IMR-90 (cell line): ENCODE measurements at regions not wholly inside any gene's neighbourhood (a gene's known extent, or its start where the extent isn't known, plus 50 kb on each side); places are given as distances from the start of the nearest gene placed in this dataset.

ENCODE experiments used
- ATAC-seq: fragments of 200-7000 bp; cut with Tn5 transposase; 2 replicates; pipeline ENCODE4 v1.9.1; 2020; ENCODE audit warnings: low read depth, mild to moderate bottlenecking, moderate library complexity
- BruUV-seq: library from RNA; stranded (reverse); fragments of 400-500 nt; replicated peaks from 2 replicates; lab custom pipeline; 2021; lab: Mats Ljungman, UMichigan
- CTCF ChIA-PET: fragments of 300-600 bp; formaldehyde crosslinking; extraction: SDS; loops from one replicate; lab custom pipeline; 2021; ENCODE audit warnings: antibody characterized with exemption; lab: Yijun Ruan, JAX
- POLR2A ChIA-PET: fragments of 300-600 bp; sonication (Branson Sonifier 250); formaldehyde crosslinking; loops from one replicate; lab custom pipeline; 2022; ENCODE audit warnings: antibody characterized with exemption; ENCODE audit not compliant: unreplicated experiment; lab: Charles Lee
- DNase-seq: peaks from one replicate; pipeline ENCODE4 v3.0.0; 2013
- H2AFZ ChIP-seq: replicated peaks from 2 replicates; pipeline ENCODE3; 2013; ENCODE audit warnings: low read length, mild to moderate bottlenecking; ENCODE audit not compliant: poor library complexity
- H2AK5ac ChIP-seq: 2 replicates; pipeline ENCODE4 v1.6.1; 2013; ENCODE audit warnings: low read depth, low read length, inconsistent platforms
- H2AK9ac ChIP-seq: replicated peaks from 2 replicates; pipeline ENCODE3; 2013; ENCODE audit warnings: mild to moderate bottlenecking, low read depth, low read length, moderate library complexity; ENCODE audit not compliant: poor library complexity
- H2BK120ac ChIP-seq: 2 replicates; pipeline ENCODE4 v1.6.1; 2013; ENCODE audit warnings: low read depth, low read length, inconsistent platforms
- H2BK15ac ChIP-seq: 3 replicates; pipeline ENCODE4 v1.6.1; 2013; ENCODE audit warnings: low read depth, low read length, inconsistent platforms
- H2BK20ac ChIP-seq: 2 replicates; pipeline ENCODE4 v1.6.1; 2013; ENCODE audit warnings: low read depth, mild to moderate bottlenecking, inconsistent platforms, low read length, moderate library complexity
- H2BK5ac ChIP-seq: 2 replicates; pipeline ENCODE4 v1.6.1; 2013; ENCODE audit warnings: mild to moderate bottlenecking, low read depth, low read length, inconsistent platforms; ENCODE audit not compliant: poor library complexity, severe bottlenecking
- H3K14ac ChIP-seq: replicated peaks from 2 replicates; pipeline ENCODE4 v1.6.1; 2013; ENCODE audit warnings: low read depth, low read length, inconsistent platforms
- H3K18ac ChIP-seq: 2 replicates; pipeline ENCODE4 v1.6.1; 2013; ENCODE audit warnings: low read depth, low read length, control low read depth
- H3K23ac ChIP-seq: 2 replicates; pipeline ENCODE4 v1.6.1; 2013; ENCODE audit warnings: low read depth, low read length, inconsistent platforms
- H3K27ac ChIP-seq: 2 replicates; pipeline ENCODE4 v1.5.1; 2013; ENCODE audit warnings: mild to moderate bottlenecking, control low read depth, low read length; ENCODE audit not compliant: insufficient read depth
- H3K27me3 ChIP-seq: 2 replicates; pipeline ENCODE4 v1.6.1; 2013; ENCODE audit warnings: low read length; ENCODE audit not compliant: control insufficient read depth, insufficient read depth
- H3K36me3 ChIP-seq: 2 replicates; pipeline ENCODE4 v1.6.1; 2013; ENCODE audit warnings: low read length, mixed read lengths; ENCODE audit not compliant: control insufficient read depth, insufficient read depth
- H3K4ac ChIP-seq: 2 replicates; pipeline ENCODE4 v1.6.1; 2013; ENCODE audit warnings: low read depth, low read length, inconsistent platforms
- H3K4me1 ChIP-seq: 2 replicates; pipeline ENCODE4 v1.6.1; 2013; ENCODE audit warnings: low read length, mixed read lengths; ENCODE audit not compliant: control insufficient read depth, insufficient read depth
- H3K4me2 ChIP-seq: 2 replicates; pipeline ENCODE4 v1.6.1; 2013; ENCODE audit warnings: low read depth, mild to moderate bottlenecking, control low read depth, low read length, moderate library complexity
- H3K4me3 ChIP-seq: 2 replicates; pipeline ENCODE4 v1.5.1; 2013; ENCODE audit warnings: low read depth, mild to moderate bottlenecking, control low read depth, low read length, moderate library complexity; ENCODE audit not compliant: insufficient read depth
- H3K56ac ChIP-seq: 2 replicates; pipeline ENCODE4 v1.6.1; 2013; ENCODE audit warnings: low read length, inconsistent platforms; ENCODE audit not compliant: insufficient read depth; ENCODE audit errors: extremely low read depth
- H3K79me1 ChIP-seq, 2 experiments: 2 replicates each; pipeline ENCODE4 v1.6.1; 2013; ENCODE audit warnings: low read length in 2 of 2, inconsistent platforms in 1 of 2, low read depth in 1 of 2
- H3K9ac ChIP-seq: 2 replicates; pipeline ENCODE4 v1.6.1; 2013; ENCODE audit warnings: low read depth, low read length, control low read depth
- H3K9me1 ChIP-seq: 2 replicates; pipeline ENCODE4 v1.6.1; 2013; ENCODE audit warnings: low read length, inconsistent platforms; ENCODE audit not compliant: insufficient read depth
- H3K9me3 ChIP-seq: 2 replicates; pipeline ENCODE4 v1.6.1; 2013; ENCODE audit warnings: low read length; ENCODE audit not compliant: control insufficient read depth, insufficient read depth
- H4K20me1 ChIP-seq: 2 replicates; pipeline ENCODE4 v1.6.1; 2013; ENCODE audit warnings: low read length, inconsistent platforms; ENCODE audit not compliant: insufficient read depth
- H4K5ac ChIP-seq: 2 replicates; pipeline ENCODE4 v1.6.1; 2013; ENCODE audit warnings: mild to moderate bottlenecking, low read depth, low read length, control low read depth
- H4K8ac ChIP-seq, 2 experiments: 2 replicates each; pipeline ENCODE4 v1.6.1; 2013; ENCODE audit warnings: low read depth in 2 of 2, low read length in 2 of 2, control low read depth in 1 of 2, inconsistent platforms in 1 of 2
- H4K91ac ChIP-seq: 2 replicates; pipeline ENCODE4 v1.6.1; 2013; ENCODE audit warnings: low read depth, low read length, inconsistent platforms; ENCODE audit not compliant: insufficient read depth
- BHLHE40 ChIP-seq: fragments of 150-350 bp; IDR thresholded peaks from 2 replicates; pipeline ENCODE4 v1.6.1; 2016; ENCODE audit warnings: mild to moderate bottlenecking, low read depth, low read length
- CHD1 ChIP-seq: IDR thresholded peaks from 2 replicates; pipeline ENCODE4 v1.6.1; 2012; ENCODE audit warnings: low read depth, low read length, improper control_type of control experiment
- FOS ChIP-seq: fragments of 150-350 bp; IDR thresholded peaks from 2 replicates; pipeline ENCODE4 v1.6.1; 2016; ENCODE audit warnings: low read depth, low read length
- MAFK ChIP-seq: IDR thresholded peaks from 2 replicates; pipeline ENCODE4 v1.6.1; 2012; ENCODE audit warnings: low read depth, low read length, improper control_type of control experiment
- MAZ ChIP-seq: IDR thresholded peaks from 2 replicates; pipeline ENCODE4 v1.6.1; 2012; ENCODE audit warnings: low read depth, mild to moderate bottlenecking, low read length, improper control_type of control experiment, moderate library complexity, borderline replicate concordance
- MXI1 ChIP-seq: IDR thresholded peaks from 2 replicates; pipeline ENCODE4 v1.6.1; 2012; ENCODE audit warnings: low read depth, mild to moderate bottlenecking, low read length, moderate library complexity, borderline replicate concordance
- NFE2L2 ChIP-seq: fragments of 150-350 bp; IDR thresholded peaks from 2 replicates; pipeline ENCODE4 v1.6.1; 2016; ENCODE audit warnings: low read depth, mild to moderate bottlenecking, low read length
- POLR2A ChIP-seq: IDR thresholded peaks from 2 replicates; pipeline ENCODE4 v1.6.1; 2012; ENCODE audit warnings: mild to moderate bottlenecking, low read depth, low read length
- RAD21 ChIP-seq: IDR thresholded peaks from 2 replicates; pipeline ENCODE4 v1.6.1; 2012; ENCODE audit warnings: low read length, improper control_type of control experiment
- RCOR1 ChIP-seq: IDR thresholded peaks from 2 replicates; pipeline ENCODE4 v1.6.1; 2012; ENCODE audit warnings: mild to moderate bottlenecking, low read length, improper control_type of control experiment; ENCODE audit not compliant: insufficient replicate concordance
- WGBS, 2 experiments: methylation state at CpG; one replicate each; pipeline versions ENCODE4 v1.1.5 to v1.1.7; 2013; ENCODE audit warnings: missing lambda C conversion rate in 2 of 2; ENCODE audit not compliant: insufficient read length in 1 of 2; ENCODE audit errors: extremely low coverage in 2 of 2; 5-methylcytosine and 5-hydroxymethylcytosine counted together
- dilution Hi-C: fragments of 300-500 bp; cut with HindIII; formaldehyde crosslinking; loops from one replicate; pipeline ENCODE4 v1.14.3; 2018; ENCODE audit warnings: low sequenced_read_pairs; ENCODE audit not compliant: unreplicated experiment
- in situ Hi-C: fragments of 300-500 bp; cut with MboI; formaldehyde crosslinking; loops from 3 replicates; pipeline ENCODE4 v1.14.3; 2019; ENCODE audit warnings: low sequenced_read_pairs, inconsistent platforms, mixed read lengths
- intact Hi-C: fragments of 100-400 bp; cut with micrococcal nuclease; formaldehyde crosslinking; loops from 2 replicates; pipeline ENCODE4 v1.10.0; 2022
- TF ChIP-seq, protein P1 (sequence below): fragments of 150-350 bp; IDR thresholded peaks from 2 replicates; pipeline ENCODE4 v1.6.1; 2016; ENCODE audit warnings: low read depth, mild to moderate bottlenecking, low read length, moderate library complexity, borderline replicate concordance
- TF ChIP-seq, protein P2 (sequence below): conservative IDR thresholded peaks from 2 replicates; pipeline ENCODE4 v1.5.1; 2012; ENCODE audit warnings: mild to moderate bottlenecking, low read depth, low read length, improper control_type of control experiment

DNA sequence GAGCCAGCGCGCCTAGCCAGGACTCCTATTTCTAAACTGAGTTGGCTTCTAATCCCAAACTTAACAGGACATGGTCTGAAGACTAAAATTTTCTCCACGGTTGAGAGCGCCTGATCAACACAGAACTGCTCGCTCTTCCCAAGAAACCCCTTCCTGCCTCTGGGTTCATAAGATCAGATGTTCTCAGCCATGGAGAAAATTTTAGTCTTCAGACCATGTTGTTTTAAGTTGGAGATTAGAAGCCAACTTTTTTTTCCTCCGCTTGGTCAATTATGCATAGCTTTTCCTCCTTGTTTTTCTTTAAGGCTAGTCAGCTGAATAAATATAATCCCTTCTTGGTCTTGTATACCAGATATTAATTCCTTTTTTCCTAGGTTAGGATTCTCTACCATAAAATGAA lies 356.6 kb upstream of the ADAMTS9 start:
- no peak overlapping the region for H2BK5ac ChIP-seq
- H3K56ac ChIP-seq = no peak overlapping the region
- DNase-seq (no peak), ATAC-seq (no peak)
- no peak overlapping the region for H3K4me3 ChIP-seq
- no peak overlapping the region for H3K14ac ChIP-seq
- no peaks in the 10 kb centered on the region; the same call in 1 of the 2 replicates for H3K27me3 ChIP-seq
- no peaks in the 10 kb centered on the region for H3K9me1 ChIP-seq
- no peak overlapping the region for H2BK20ac ChIP-seq
- no peaks in the 10 kb centered on the region for H3K36me3 ChIP-seq
- no peak overlapping the region for H2AK5ac ChIP-seq
- H3K4ac ChIP-seq = no peak overlapping the region
- no peak overlapping the region for H3K23ac ChIP-seq
- ChIA-PET POLR2A (no interaction called here), CTCF (no interaction called here)
- in situ Hi-C loops (no loop called here), dilution Hi-C loops (no loop called here), intact Hi-C loops (no loop called here)
- no peak overlapping the region for H4K91ac ChIP-seq
- no peaks in the 10 kb centered on the region for H3K79me1 ChIP-seq
- H3K27ac ChIP-seq = no peak overlapping the region
- no peak overlapping the region for H3K18ac ChIP-seq
- no peak overlapping the region for H2AFZ ChIP-seq
- no peak overlapping the region for H4K5ac ChIP-seq
- H3K4me2 ChIP-seq = no peak overlapping the region
- H2BK15ac ChIP-seq = no peak overlapping the region
- no peak overlapping the region for H2BK120ac ChIP-seq
- no peak overlapping the region for H3K9ac ChIP-seq
- no peaks in the 10 kb centered on the region for H4K20me1 ChIP-seq
- no TSS peak for BruUV-seq
- H3K4me1 ChIP-seq = no peaks in the 10 kb centered on the region
- TF ChIP-seq NFE2L2 (no peak), MAZ (no peak), FOS (no peak), MAFK (no peak), BHLHE40 (no peak), RAD21 (no peak), CHD1 (no peak), POLR2A (no peak), MXI1 (no peak), RCOR1 (no peak)
- TF ChIP-seq, protein P1, sequence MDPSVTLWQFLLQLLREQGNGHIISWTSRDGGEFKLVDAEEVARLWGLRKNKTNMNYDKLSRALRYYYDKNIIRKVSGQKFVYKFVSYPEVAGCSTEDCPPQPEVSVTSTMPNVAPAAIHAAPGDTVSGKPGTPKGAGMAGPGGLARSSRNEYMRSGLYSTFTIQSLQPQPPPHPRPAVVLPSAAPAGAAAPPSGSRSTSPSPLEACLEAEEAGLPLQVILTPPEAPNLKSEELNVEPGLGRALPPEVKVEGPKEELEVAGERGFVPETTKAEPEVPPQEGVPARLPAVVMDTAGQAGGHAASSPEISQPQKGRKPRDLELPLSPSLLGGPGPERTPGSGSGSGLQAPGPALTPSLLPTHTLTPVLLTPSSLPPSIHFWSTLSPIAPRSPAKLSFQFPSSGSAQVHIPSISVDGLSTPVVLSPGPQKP = no peak
- TF ChIP-seq, protein P2, sequence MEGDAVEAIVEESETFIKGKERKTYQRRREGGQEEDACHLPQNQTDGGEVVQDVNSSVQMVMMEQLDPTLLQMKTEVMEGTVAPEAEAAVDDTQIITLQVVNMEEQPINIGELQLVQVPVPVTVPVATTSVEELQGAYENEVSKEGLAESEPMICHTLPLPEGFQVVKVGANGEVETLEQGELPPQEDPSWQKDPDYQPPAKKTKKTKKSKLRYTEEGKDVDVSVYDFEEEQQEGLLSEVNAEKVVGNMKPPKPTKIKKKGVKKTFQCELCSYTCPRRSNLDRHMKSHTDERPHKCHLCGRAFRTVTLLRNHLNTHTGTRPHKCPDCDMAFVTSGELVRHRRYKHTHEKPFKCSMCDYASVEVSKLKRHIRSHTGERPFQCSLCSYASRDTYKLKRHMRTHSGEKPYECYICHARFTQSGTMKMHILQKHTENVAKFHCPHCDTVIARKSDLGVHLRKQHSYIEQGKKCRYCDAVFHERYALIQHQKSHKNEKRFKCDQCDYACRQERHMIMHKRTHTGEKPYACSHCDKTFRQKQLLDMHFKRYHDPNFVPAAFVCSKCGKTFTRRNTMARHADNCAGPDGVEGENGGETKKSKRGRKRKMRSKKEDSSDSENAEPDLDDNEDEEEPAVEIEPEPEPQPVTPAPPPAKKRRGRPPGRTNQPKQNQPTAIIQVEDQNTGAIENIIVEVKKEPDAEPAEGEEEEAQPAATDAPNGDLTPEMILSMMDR = no peak
- no peaks in the 10 kb centered on the region for H3K9me3 ChIP-seq
- no peak overlapping the region for H2AK9ac ChIP-seq
- H4K8ac ChIP-seq = no peak overlapping the region
- WGBS, 2 experiments = no CpG with 5 or more reads among the region's 6 CpGs
